HEK293T (cell line): ENCODE measurements at regions not wholly inside any gene's neighbourhood (a gene's known extent, or its start where the extent isn't known, plus 50 kb on each side); places are given as distances from the start of the nearest gene placed in this dataset.
"Not testable (repeated sequence)": the region's sequence is repeated elsewhere in the genome, so short reads cannot be mapped to it uniquely, and the experiment has no call there.

Experiments used
- CTCF ChIA-PET: fragments of 350-600 bp; formaldehyde crosslinking; extraction: SDS; loops from one replicate; lab custom pipeline; 2021; ENCODE audit warnings: antibody characterized with exemption, inconsistent platforms; lab: Yijun Ruan, JAX
- POLR2A ChIA-PET: fragments of 350-600 bp; formaldehyde crosslinking; extraction: SDS; loops from one replicate; lab custom pipeline; 2020; ENCODE audit warnings: antibody characterized with exemption, inconsistent platforms; lab: Yijun Ruan, JAX
- DNase-seq: peaks from one replicate; pipeline ENCODE4 v3.0.0; 2012; ENCODE audit warnings: mixed read lengths; ENCODE audit errors: extremely low spot score
- ARNT ChIP-seq: fragments of 450-650 bp; IDR thresholded peaks from 2 replicates; pipeline ENCODE4 v1.6.1; 2017; ENCODE audit warnings: mild to moderate bottlenecking
- BHLHE40 ChIP-seq: fragments of 450-650 bp; IDR thresholded peaks from 2 replicates; pipeline ENCODE4 v1.6.1; 2016; ENCODE audit warnings: mild to moderate bottlenecking, moderate library complexity, borderline replicate concordance
- CTBP1 ChIP-seq: fragments of 450-650 bp; IDR thresholded peaks from 2 replicates; pipeline ENCODE4 v1.6.1; 2016; ENCODE audit warnings: borderline replicate concordance
- ELF4 ChIP-seq: fragments of 450-650 bp; IDR thresholded peaks from 2 replicates; pipeline ENCODE4 v1.6.1; 2017; ENCODE audit warnings: antibody characterized with exemption
- FOXA1 ChIP-seq: fragments of 450-650 bp; IDR thresholded peaks from 2 replicates; pipeline ENCODE4 v1.6.1; 2016; ENCODE audit warnings: mild to moderate bottlenecking
- FOXK2 ChIP-seq: fragments of 450-650 bp; IDR thresholded peaks from 2 replicates; pipeline ENCODE4 v1.6.1; 2016; ENCODE audit warnings: mild to moderate bottlenecking
- FOXM1 ChIP-seq: fragments of 450-650 bp; IDR thresholded peaks from 2 replicates; pipeline ENCODE4 v1.6.1; 2017; ENCODE audit warnings: mild to moderate bottlenecking, borderline replicate concordance
- HDGF ChIP-seq: fragments of 450-650 bp; IDR thresholded peaks from 2 replicates; pipeline ENCODE4 v1.6.1; 2017; ENCODE audit warnings: antibody characterized with exemption, borderline replicate concordance
- L3MBTL2 ChIP-seq: fragments of 450-650 bp; conservative IDR thresholded peaks from 2 replicates; pipeline ENCODE4 v1.6.1; 2016; ENCODE audit warnings: mild to moderate bottlenecking
- LEF1 ChIP-seq: fragments of 450-650 bp; IDR thresholded peaks from 2 replicates; pipeline ENCODE4 v1.6.1; 2017; ENCODE audit warnings: mild to moderate bottlenecking, borderline replicate concordance
- NFRKB ChIP-seq: fragments of 450-650 bp; IDR thresholded peaks from 2 replicates; pipeline ENCODE4 v1.6.1; 2016; ENCODE audit warnings: mild to moderate bottlenecking, moderate library complexity
- SP1 ChIP-seq: fragments of 450-650 bp; IDR thresholded peaks from 2 replicates; pipeline ENCODE4 v1.6.1; 2017
- SUZ12 ChIP-seq: fragments of 450-650 bp; IDR thresholded peaks from 2 replicates; pipeline ENCODE4 v1.6.1; 2016; ENCODE audit warnings: mild to moderate bottlenecking
- TARDBP ChIP-seq: fragments of 450-650 bp; IDR thresholded peaks from 2 replicates; pipeline ENCODE4 v1.6.1; 2016
- ZNF384 ChIP-seq: fragments of 450-650 bp; IDR thresholded peaks from 2 replicates; pipeline ENCODE4 v1.6.1; 2016
- TF ChIP-seq, protein P1 (sequence below): fragments of 450-650 bp; IDR thresholded peaks from 2 replicates; pipeline ENCODE4 v1.6.1; 2016

DNA sequence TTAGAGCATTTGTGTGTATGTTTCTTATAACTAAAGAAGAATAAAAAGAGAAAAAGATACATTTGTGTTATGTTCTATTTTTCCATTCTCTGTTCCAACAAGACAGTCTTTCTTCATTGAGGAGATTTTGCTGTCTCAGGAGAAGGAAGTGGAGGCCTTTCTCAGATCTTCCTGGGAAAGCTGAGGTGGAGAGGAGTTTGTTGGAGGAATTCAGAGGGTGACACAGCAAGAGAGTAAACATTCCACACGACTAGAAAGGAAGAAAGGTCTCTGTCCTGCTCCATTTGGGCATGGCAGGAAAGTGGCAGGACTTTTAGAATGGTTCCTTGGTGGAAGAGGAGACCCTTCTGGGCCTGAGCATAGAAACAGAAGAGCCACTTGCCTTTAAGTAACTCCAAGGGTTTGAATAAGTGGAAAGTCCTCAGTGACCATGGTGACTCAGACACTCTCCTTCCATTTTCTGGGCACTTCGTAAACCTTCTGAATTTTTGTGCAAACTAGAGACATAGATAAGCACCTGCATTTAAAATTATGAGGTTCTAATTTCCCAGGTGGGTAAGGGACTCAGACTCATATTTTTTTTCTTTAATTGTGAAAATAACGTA, 52.3 kb upstream of the COL5A2 start:
- DNase-seq, result no peak
- no peak for TF ChIP-seq BHLHE40
- TF ChIP-seq L3MBTL2, result no peak
- TF ChIP-seq CTBP1, result no peak
- TF ChIP-seq, protein P1, sequence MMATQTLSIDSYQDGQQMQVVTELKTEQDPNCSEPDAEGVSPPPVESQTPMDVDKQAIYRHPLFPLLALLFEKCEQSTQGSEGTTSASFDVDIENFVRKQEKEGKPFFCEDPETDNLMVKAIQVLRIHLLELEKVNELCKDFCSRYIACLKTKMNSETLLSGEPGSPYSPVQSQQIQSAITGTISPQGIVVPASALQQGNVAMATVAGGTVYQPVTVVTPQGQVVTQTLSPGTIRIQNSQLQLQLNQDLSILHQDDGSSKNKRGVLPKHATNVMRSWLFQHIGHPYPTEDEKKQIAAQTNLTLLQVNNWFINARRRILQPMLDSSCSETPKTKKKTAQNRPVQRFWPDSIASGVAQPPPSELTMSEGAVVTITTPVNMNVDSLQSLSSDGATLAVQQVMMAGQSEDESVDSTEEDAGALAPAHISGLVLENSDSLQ, result no peak
- no peak for TF ChIP-seq TARDBP
- no peak for TF ChIP-seq HDGF
- no peak for TF ChIP-seq LEF1
- TF ChIP-seq FOXK2, result no peak
- TF ChIP-seq NFRKB, result no peak
- no peak for TF ChIP-seq ARNT
- no peak for TF ChIP-seq FOXA1
- no peak for TF ChIP-seq FOXM1
- no peak for TF ChIP-seq ZNF384
- CTCF ChIA-PET, result no interaction called here

DNA sequence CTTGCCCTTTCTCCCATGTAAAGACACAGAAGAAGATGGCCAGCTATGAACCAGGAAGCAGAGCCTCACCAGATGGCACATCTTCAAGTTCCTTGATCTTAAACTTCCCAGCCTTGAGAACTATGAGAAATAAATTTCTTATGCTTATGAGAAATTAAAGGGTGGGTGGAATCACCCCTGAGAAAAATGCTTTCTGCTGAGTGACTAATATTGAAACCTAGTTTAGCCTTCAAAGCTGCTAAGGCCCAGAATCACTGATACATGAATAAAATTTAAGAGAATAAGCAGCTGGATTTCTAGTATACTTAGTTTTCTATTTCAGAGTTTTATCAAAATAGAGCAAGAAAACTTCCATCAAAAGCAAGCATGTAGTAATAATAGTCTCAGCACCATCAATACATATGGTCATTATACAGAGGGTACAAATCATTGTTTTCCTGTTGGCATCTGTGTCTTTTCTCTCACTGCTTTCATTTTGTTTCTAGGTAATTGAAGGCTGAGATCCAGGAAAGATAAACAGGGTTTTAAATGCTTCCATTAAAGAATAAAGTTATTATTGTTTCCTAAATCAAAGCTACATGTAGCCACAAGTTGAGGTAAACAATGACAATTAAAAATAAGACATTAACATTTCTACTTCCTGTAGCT, 53.3 kb upstream of the COL5A2 start:
- no peak for DNase-seq
- ChIA-PET CTCF (interaction anchor here (0.6 kb wide), 1 partner anchor 12 kb away, joined by 3 read pairs; no protein-coding TSS in a partner anchor), POLR2A (no interaction called here)
- TF ChIP-seq CTBP1, result no peak
- no peak for TF ChIP-seq LEF1
- TF ChIP-seq ELF4, result no peak
- TF ChIP-seq, protein P1, result no peak
- TF ChIP-seq ARNT, result no peak
- TF ChIP-seq FOXA1, result no peak
- no peak for TF ChIP-seq FOXK2
- TF ChIP-seq ZNF384, result no peak
- TF ChIP-seq L3MBTL2, result no peak
- TF ChIP-seq SP1, result no peak
- TF ChIP-seq BHLHE40, result no peak
- TF ChIP-seq NFRKB, result no peak
- no peak for TF ChIP-seq FOXM1

More for the DNA sequence above, 52.3 kb upstream of the COL5A2 start:
- POLR2A ChIA-PET, result no interaction called here

DNA sequence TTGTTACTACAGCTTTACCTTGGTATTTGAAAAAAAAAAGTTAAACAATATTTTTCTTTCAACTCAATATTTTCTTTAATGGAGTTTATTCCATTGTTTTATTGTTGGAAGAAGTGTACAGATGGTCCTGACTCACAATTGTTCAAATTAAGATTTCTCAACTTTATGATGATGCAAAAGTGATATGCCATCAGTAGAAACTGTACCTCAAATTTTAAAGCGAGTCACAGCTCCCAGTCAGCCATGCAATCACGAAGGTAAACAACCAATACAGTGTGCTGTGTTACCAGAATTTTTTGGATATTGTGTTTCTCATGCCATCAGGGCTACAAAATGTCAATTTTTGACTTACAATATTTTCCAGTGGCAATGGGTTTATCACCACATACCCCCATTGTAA, 54.0 kb upstream of the COL5A2 start:
- TF ChIP-seq FOXA1 (no peak), SP1 (no peak), BHLHE40 (no peak), FOXK2 (no peak), TARDBP (no peak)
- no peak for DNase-seq
- POLR2A ChIA-PET, result no interaction called here
- CTCF ChIA-PET, result interaction anchor here (0.6 kb wide), 1 partner anchor 12 kb away, joined by 3 read pairs; no protein-coding TSS in a partner anchor

DNA sequence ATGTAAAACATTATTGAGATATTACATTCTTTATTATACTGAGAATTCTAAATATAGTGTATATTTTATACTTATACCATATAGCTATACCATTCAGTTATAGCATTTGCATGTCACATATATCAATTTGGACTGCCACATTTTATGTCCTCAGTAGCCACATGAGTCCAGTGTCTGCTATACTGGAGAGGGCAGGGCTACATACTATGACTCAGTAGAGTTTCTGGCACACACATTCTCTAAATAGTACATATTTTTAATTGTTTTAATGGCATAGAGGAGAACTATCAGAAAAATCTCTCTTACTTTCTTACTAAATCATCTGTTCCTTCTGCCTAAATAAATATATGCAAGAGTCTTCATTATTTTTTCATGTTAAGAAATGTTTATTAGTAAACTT, 55.4 kb upstream of the COL5A2 start:
- TF ChIP-seq SP1 (no peak), TARDBP (no peak), ZNF384 (no peak), NFRKB (no peak), CTBP1 (no peak), BHLHE40 (no peak)
- TF ChIP-seq, protein P1, result no peak
- no peak for DNase-seq
- CTCF ChIA-PET, result no interaction called here
- POLR2A ChIA-PET, result no interaction called here

DNA sequence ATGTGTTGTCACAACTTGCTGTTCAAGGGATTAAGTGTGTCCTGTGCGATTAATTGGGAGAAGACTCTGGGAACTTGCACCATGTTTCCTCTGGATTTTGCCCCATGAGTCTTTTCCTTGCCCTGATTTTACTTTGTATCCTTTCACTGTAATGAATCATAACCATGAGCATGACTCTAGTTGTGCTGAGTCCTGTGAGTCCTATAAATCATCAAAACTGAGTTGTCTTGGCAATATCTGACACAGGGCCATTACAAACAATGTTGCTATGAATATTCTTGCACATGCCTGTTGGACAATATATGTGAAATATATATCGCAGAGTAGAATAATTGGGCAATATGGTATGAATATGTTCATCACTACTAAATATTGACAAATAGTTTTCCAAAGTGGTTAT, 56.5 kb upstream of the COL5A2 start:
- TF ChIP-seq FOXA1 (no peak), HDGF (no peak), SUZ12 (no peak), NFRKB (no peak), TARDBP (no peak), LEF1 (no peak), ZNF384 (no peak), BHLHE40 (no peak), ARNT (no peak), SP1 (no peak), CTBP1 (no peak), L3MBTL2 (no peak), ELF4 (no peak), FOXM1 (no peak)
- TF ChIP-seq, protein P1, result no peak
- ChIA-PET CTCF (no interaction called here), POLR2A (no interaction called here)
- no peak for DNase-seq

DNA sequence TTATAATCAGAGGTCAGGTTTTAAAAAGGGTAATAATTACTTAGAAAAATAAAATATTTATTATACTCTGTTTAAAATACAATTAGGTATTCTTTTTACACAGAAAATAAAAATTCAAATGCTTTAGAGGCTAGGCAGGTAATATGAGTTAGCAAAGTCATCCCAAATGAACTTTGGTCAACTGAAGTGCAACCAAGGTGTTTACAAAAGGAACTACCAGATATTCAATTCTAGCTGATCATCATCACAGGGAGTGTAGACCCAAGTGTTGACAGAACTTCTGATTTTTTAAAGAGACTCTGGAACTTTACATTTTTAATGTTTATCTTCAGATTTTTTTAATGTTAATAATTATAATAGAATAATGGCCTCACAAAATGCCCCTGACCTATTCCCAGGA, 59.3 kb upstream of the COL5A2 start:
- CTCF ChIA-PET, result no interaction called here
- DNase-seq, result no peak
- TF ChIP-seq FOXK2, result no peak
- TF ChIP-seq HDGF, result no peak
- TF ChIP-seq ARNT, result no peak
- no peak for TF ChIP-seq SUZ12
- TF ChIP-seq ELF4, result no peak
- TF ChIP-seq TARDBP, result no peak
- TF ChIP-seq, protein P1, result no peak
- no peak for TF ChIP-seq L3MBTL2
- TF ChIP-seq CTBP1, result no peak
- no peak for TF ChIP-seq SP1
- no peak for TF ChIP-seq NFRKB
- TF ChIP-seq FOXA1, result no peak
- TF ChIP-seq ZNF384, result no peak
- no peak for TF ChIP-seq FOXM1
- no peak for TF ChIP-seq LEF1
- TF ChIP-seq BHLHE40, result no peak
- POLR2A ChIA-PET, result no interaction called here

DNA sequence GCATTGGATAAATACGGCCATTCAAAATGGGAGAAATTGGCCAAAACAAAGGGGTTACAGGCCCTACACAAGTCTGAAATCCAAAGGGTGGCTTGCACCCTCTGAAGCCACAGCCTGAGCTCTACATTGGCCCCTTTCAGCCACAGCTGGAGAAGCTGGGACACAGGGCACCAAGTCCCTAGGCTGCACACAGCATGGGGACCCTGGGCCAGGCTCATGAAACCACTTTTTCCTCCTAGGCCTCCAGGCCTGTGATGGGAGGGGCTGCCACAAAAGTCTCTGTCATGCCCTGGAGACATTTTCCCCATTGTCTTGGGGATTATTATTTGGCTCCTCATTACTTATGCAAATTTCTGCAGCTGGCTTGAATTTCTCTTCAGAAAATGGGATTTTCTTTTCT, 64.3 kb upstream of the COL5A2 start:
- DNase-seq, CTCF ChIA-PET, POLR2A ChIA-PET: not testable (repeated sequence)
